ENCODE measurements at regions not wholly inside any gene's neighbourhood (a gene's known extent, or its start where the extent isn't known, plus 50 kb on each side); places are given as distances from the start of the nearest gene placed in this dataset.

- H3K27me3 Mint-ChIP-seq (ENCODE audit: low read depth in 3 of 3): peaks cover 0 to 2% (median 0%) of the 10 kb centered on the region in 3 donors
Observed at GRCh38 chr3:176399193-176399592, 798.1 kb downstream of the TBL1XR1 start.

GRCh38 chr3:176395240-176395639 is 802.0 kb downstream of the TBL1XR1 start:
- TF ChIP-seq CTCF (IDR thresholded peaks at IDR 0.05): no peak
- H3K36me3 Mint-ChIP-seq: no peaks in the 10 kb centered on the region
- no CpG with 5 or more reads among the region's 2 CpGs for WGBS (ENCODE audit: insufficient coverage)

More at GRCh38 chr3:176399193-176399592, 798.1 kb downstream of the TBL1XR1 start:
- H3K79me2 ChIP-seq (ENCODE audit: insufficient read depth, low read length): no peaks in the 10 kb centered on the region
- no peaks in the 10 kb centered on the region for H3K4me1 ChIP-seq (ENCODE audit: control insufficient read depth in 1 of 2, insufficient read depth in 2 of 2, low read length in 2 of 2)
- no peak for DNase-seq
- H3K9me3 Mint-ChIP-seq: peaks cover 4 to 19% (median 14%) of the 10 kb centered on the region in 7 donors
- no peak overlapping the region for H3K4me3 Mint-ChIP-seq
- no peak overlapping the region for H3K4me3 ChIP-seq (replicated peaks in 1 of 3; ENCODE audit: low read depth in 2 of 3, low read length in 3 of 3)
- intact Hi-C loops (cut with micrococcal nuclease): no loop called here
- TF ChIP-seq CTCF (IDR thresholded peaks at IDR 0.05): no peak
- H3K36me3 Mint-ChIP-seq: no peaks in the 10 kb centered on the region
- H2AFZ ChIP-seq (ENCODE audit: insufficient read depth, low read depth, low read length, poor library complexity, severe bottlenecking): no peak overlapping the region
- H4K20me1 ChIP-seq (ENCODE audit: insufficient read depth, low read length): no peaks in the 10 kb centered on the region
- no CpG with 5 or more reads among the region's 2 CpGs for WGBS (ENCODE audit: insufficient coverage)
- no peak overlapping the region for H3K9ac ChIP-seq (ENCODE audit: insufficient read depth, low read length, poor library complexity, severe bottlenecking)
- no peak overlapping the region for H3K27ac Mint-ChIP-seq
- no peaks in the 10 kb centered on the region for H3K36me3 ChIP-seq (replicated peaks in 1 of 2; ENCODE audit: control insufficient read depth in 1 of 2, insufficient read depth in 2 of 2, low read length in 2 of 2)
- no peaks in the 10 kb centered on the region for H3K4me1 Mint-ChIP-seq
- H3K27ac ChIP-seq (ENCODE audit: low read depth in 1 of 2, low read length in 2 of 2): no peak overlapping the region
- peaks cover 10 to 22% of the 10 kb centered on the region in 2 donors for H3K9me3 ChIP-seq (replicated peaks in 1 of 2; ENCODE audit: control insufficient read depth in 1 of 2, insufficient read depth in 1 of 2, low read length in 2 of 2)
- H3K27me3 ChIP-seq (ENCODE audit: control insufficient read depth in 2 of 2, insufficient read depth in 2 of 2, low read length in 2 of 2): no peaks in the 10 kb centered on the region
- H3K4me2 ChIP-seq (replicated peaks; ENCODE audit: extremely low read depth, low read length, poor library complexity, severe bottlenecking): no peak overlapping the region

More at GRCh38 chr3:176395240-176395639, 802.0 kb downstream of the TBL1XR1 start:
- no peak overlapping the region for H3K4me2 ChIP-seq (replicated peaks; ENCODE audit: extremely low read depth, low read length, poor library complexity, severe bottlenecking)
- H3K27me3 ChIP-seq (ENCODE audit: control insufficient read depth in 2 of 2, insufficient read depth in 2 of 2, low read length in 2 of 2): no peaks in the 10 kb centered on the region
- peaks cover 5 to 17% (median 11%) of the 10 kb centered on the region in 7 donors for H3K9me3 Mint-ChIP-seq
- intact Hi-C loops (cut with micrococcal nuclease): no loop called here
- no peak for DNase-seq
- H4K20me1 ChIP-seq (ENCODE audit: insufficient read depth, low read length): no peaks in the 10 kb centered on the region
- H3K79me2 ChIP-seq (ENCODE audit: insufficient read depth, low read length): no peaks in the 10 kb centered on the region
- H3K4me3 Mint-ChIP-seq: no peak overlapping the region
- H3K4me1 ChIP-seq (ENCODE audit: control insufficient read depth in 1 of 2, insufficient read depth in 2 of 2, low read length in 2 of 2): no peaks in the 10 kb centered on the region
- peaks cover 0 to 2% (median 0%) of the 10 kb centered on the region in 3 donors for H3K27me3 Mint-ChIP-seq (ENCODE audit: low read depth in 3 of 3)
- H2AFZ ChIP-seq (ENCODE audit: insufficient read depth, low read depth, low read length, poor library complexity, severe bottlenecking): no peak overlapping the region
- no peaks in the 10 kb centered on the region for H3K4me1 Mint-ChIP-seq
- H3K9ac ChIP-seq (ENCODE audit: insufficient read depth, low read length, poor library complexity, severe bottlenecking): no peak overlapping the region
- peaks cover 11 to 16% of the 10 kb centered on the region in 2 donors for H3K9me3 ChIP-seq (replicated peaks in 1 of 2; ENCODE audit: control insufficient read depth in 1 of 2, insufficient read depth in 1 of 2, low read length in 2 of 2)
- H3K27ac Mint-ChIP-seq: no peak overlapping the region
- H3K36me3 ChIP-seq (replicated peaks in 1 of 2; ENCODE audit: control insufficient read depth in 1 of 2, insufficient read depth in 2 of 2, low read length in 2 of 2): no peaks in the 10 kb centered on the region
- H3K4me3 ChIP-seq (replicated peaks in 1 of 3; ENCODE audit: low read depth in 2 of 3, low read length in 3 of 3): no peak overlapping the region
- H3K27ac ChIP-seq (ENCODE audit: low read depth in 1 of 2, low read length in 2 of 2): no peak overlapping the region
